ENCODE measurements at regions not wholly inside any gene's neighbourhood (a gene's known extent, or its start where the extent isn't known, plus 50 kb on each side); places are given as distances from the start of the nearest gene placed in this dataset.

- no peak for DNase-seq (ENCODE audit: low read depth)
These were observed 445.9 kb downstream of the MCTP2 start for GRCh38 chr15:94677202-94677790.

- DNase-seq (ENCODE audit: low read depth), result no peak
These were observed 450.8 kb downstream of the MCTP2 start for GRCh38 chr15:94682171-94682570.

GRCh38 chr15:94683902-94684301 lies 452.5 kb downstream of the MCTP2 start:
- no peak for DNase-seq (ENCODE audit: low read depth)

- no peak for DNase-seq (ENCODE audit: low read depth)
These were observed 459.8 kb downstream of the MCTP2 start for GRCh38 chr15:94691169-94691568.

- no peak for DNase-seq (ENCODE audit: low read depth)
These were observed 461.3 kb downstream of the MCTP2 start for GRCh38 chr15:94692710-94693109.

GRCh38 chr15:94700211-94700610 lies 468.9 kb downstream of the MCTP2 start:
- DNase-seq (ENCODE audit: low read depth), result no peak

GRCh38 chr15:94701281-94701985 lies 470.1 kb downstream of the MCTP2 start:
- no peak for DNase-seq (ENCODE audit: low read depth)

- no peak for DNase-seq (ENCODE audit: low read depth)
These were observed 472.2 kb downstream of the MCTP2 start for GRCh38 chr15:94703596-94703995.

- DNase-seq (ENCODE audit: low read depth), result no peak
These were observed 473.1 kb downstream of the MCTP2 start for GRCh38 chr15:94704421-94704820.

- no peak for DNase-seq (ENCODE audit: low read depth)
These were observed 473.6 kb downstream of the MCTP2 start for GRCh38 chr15:94704946-94705345.

- no peak for DNase-seq (ENCODE audit: low read depth)
These were observed 478.0 kb downstream of the MCTP2 start for GRCh38 chr15:94709319-94709718.

GRCh38 chr15:94722024-94722636 lies 490.8 kb downstream of the MCTP2 start:
- DNase-seq (ENCODE audit: low read depth), result no peak

- DNase-seq (ENCODE audit: low read depth), result no peak
These were observed 492.4 kb downstream of the MCTP2 start for GRCh38 chr15:94723801-94724200.

GRCh38 chr15:94731286-94731685 lies 499.9 kb downstream of the MCTP2 start:
- DNase-seq (ENCODE audit: low read depth), result no peak

- no peak for DNase-seq (ENCODE audit: low read depth)
These were observed 503.1 kb downstream of the MCTP2 start for GRCh38 chr15:94734460-94734859.

GRCh38 chr15:94736236-94736635 lies 504.9 kb downstream of the MCTP2 start:
- no peak for DNase-seq (ENCODE audit: low read depth)

GRCh38 chr15:94739639-94740038 lies 508.3 kb downstream of the MCTP2 start:
- DNase-seq (ENCODE audit: low read depth), result no peak

- no peak for DNase-seq (ENCODE audit: low read depth)
These were observed 509.1 kb downstream of the MCTP2 start for GRCh38 chr15:94740469-94740868.

- DNase-seq (ENCODE audit: low read depth), result no peak
These were observed 512.3 kb downstream of the MCTP2 start for GRCh38 chr15:94743668-94744067.

- no peak for DNase-seq (ENCODE audit: low read depth)
These were observed 512.9 kb downstream of the MCTP2 start for GRCh38 chr15:94744080-94744793.

- no peak for DNase-seq (ENCODE audit: low read depth)
These were observed 514.0 kb downstream of the MCTP2 start for GRCh38 chr15:94745371-94745770.

GRCh38 chr15:94747510-94747909 lies 516.1 kb downstream of the MCTP2 start:
- no peak for DNase-seq (ENCODE audit: low read depth)
